Stimulated activated CD4-positive, alpha-beta T cell treated with anti-CD3 and anti-CD28 coated beads, Interleukin-1b, Interleukin-23, amount 100 ng/mL, for 24 hours (primary cell): ENCODE measurements at regions not wholly inside any gene's neighbourhood (a gene's known extent, or its start where the extent isn't known, plus 50 kb on each side); places are given as distances from the start of the nearest gene placed in this dataset.

Experiments
- DNase-seq, 4 experiments: peaks; one replicate each; pipeline ENCODE4 v3.0.0-alpha.2; 2020; ENCODE audit warnings: low read depth in 4 of 4, low spot score in 1 of 4

DNA sequence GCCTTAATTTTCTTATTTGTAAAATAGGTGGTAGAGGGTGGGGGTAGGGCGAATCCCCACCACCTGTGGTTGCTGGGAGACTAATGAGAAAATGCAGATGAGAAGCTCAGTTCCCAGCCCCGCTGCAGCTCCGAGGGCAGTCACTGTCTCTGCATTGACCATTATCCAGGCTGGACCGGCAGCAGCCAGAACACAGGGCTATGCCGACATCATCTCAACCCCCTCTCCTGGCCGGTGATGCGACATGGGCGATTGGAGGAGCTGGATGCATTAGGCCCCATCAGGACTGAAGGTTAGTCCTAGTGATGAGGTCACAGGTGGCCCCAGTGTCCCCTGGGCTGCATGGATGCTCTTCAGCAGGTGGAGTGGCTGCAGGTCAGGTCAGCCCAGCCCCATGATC, 412.4 kb downstream of the CTTN start:
- DNase-seq: no peak

GRCh38 chr11:70811483-70811882, 413.2 kb downstream of the CTTN start:
- DNase-seq: no peak

GRCh38 chr11:70811915-70812314, 413.6 kb downstream of the CTTN start:
- DNase-seq: no peak

DNA sequence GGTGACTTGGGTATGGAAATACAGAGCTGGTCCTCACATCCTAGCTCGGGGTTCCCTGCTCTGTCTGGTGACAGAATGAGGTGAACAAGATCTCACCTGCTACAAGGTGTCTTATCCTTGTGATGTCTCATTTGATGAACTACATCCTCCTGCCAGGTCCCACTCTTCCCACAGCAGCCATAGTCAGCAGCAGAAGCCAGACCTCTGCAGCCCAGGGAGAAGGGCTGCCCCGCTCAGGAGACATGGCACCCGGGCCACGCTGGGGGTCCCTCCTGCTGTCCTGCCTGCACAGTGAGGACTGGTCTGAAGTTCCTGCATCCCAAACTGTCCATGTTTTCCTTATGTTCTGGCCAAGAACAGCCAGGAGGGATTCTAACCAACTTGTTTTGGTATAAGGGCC, 414.1 kb downstream of the CTTN start:
- no peak for DNase-seq

DNA sequence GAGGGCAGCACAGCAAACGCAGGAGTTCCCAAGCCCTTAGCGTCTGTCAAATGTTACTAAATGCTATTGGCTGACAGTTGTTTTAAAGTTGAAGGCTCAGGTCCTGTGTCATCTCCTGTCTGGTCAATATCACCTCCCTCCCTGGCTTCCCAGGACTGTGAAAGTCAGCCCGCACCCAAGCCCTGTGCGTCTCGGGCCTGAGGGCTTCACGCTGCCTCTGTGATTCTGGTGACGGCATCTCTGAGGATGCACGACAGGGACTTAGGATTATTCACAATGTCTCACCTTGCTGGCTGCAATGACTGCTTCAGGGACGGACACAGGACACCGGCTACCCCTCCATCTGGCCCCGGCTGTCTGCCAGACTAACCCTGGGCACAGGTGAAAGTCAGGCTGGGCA, 415.3 kb downstream of the CTTN start:
- DNase-seq: no peak

- no peak for DNase-seq
Observed at GRCh38 chr11:70815485-70815832, 417.1 kb downstream of the CTTN start.

- no peak for DNase-seq
Observed at GRCh38 chr11:70816156-70816678, 417.9 kb downstream of the CTTN start.

GRCh38 chr11:70818351-70818750, 420.0 kb downstream of the CTTN start:
- DNase-seq: no peak

DNA sequence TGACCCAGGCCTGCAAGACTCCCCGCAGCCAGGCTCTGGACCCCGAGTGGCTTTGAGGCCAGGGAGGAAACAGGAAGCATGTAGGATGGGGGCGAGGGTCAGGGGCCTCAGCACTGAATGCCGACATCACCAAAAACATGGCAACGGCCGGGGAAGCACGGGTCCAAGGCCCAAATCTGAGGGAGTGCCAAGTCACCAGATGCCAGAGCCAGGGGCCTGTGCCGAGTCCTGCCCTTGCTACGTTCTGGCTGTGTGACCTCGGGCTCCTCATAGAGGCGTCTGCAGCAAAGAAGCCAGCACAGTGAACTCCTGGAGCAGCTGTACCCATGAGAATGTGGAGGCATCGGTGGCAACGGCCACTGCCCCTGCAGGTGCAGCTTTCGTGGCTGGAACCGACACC, 420.7 kb downstream of the CTTN start:
- no peak for DNase-seq

GRCh38 chr11:70820311-70820710, 422.0 kb downstream of the CTTN start:
- no peak for DNase-seq

- DNase-seq: no peak
Observed at GRCh38 chr11:70820712-70821111, 422.4 kb downstream of the CTTN start.

DNA sequence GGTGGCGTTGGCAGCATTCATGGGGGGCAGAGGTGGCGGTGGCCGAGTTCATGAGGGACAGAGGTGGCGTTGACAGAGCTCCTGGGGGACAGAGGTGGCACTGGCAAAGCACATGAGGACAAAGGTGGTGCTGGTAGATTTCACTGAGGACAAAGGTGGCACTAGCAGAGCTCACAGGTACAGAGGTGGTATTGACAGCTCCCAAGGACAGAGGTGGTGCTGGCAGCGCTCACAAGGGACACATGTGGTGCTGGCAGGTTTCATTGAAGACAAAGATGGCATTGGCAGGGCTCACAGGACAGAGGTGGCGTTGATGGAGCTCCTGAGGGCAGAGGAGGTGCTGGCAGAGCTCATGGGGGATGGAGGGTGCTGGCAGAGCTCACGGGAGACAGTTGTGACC, 425.4 kb downstream of the CTTN start:
- DNase-seq: no peak

DNA sequence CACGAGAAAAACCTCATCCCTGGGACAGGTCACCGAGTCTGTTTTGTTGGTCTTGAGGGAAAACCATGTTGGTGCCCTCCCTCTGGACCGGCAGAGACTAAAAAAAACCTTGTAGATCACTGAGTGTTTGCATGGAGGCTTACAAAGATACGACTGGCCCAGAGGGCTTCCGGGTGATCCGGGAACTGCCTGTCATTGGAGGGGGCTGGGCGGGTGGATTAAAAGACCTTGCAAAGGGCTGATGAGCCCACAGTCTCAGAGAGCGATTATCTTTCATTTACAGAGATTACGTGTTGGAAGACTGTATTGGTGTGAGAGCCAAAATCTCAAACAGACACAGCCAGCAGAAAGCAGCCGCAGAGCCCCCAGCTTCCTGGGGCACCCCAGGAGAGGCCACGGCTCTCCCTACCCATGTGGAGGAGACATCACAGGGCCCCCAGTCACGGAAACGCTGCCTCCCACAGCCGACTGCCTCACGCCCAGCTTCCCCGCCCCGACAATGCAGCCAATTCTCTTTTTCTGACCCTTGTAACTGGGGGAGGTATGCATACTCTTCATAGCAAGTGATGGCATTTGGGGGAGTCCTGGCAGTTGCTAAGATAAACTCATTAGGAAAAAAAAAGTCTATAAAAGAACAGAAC, 426.4 kb downstream of the CTTN start:
- DNase-seq: no peak

DNA sequence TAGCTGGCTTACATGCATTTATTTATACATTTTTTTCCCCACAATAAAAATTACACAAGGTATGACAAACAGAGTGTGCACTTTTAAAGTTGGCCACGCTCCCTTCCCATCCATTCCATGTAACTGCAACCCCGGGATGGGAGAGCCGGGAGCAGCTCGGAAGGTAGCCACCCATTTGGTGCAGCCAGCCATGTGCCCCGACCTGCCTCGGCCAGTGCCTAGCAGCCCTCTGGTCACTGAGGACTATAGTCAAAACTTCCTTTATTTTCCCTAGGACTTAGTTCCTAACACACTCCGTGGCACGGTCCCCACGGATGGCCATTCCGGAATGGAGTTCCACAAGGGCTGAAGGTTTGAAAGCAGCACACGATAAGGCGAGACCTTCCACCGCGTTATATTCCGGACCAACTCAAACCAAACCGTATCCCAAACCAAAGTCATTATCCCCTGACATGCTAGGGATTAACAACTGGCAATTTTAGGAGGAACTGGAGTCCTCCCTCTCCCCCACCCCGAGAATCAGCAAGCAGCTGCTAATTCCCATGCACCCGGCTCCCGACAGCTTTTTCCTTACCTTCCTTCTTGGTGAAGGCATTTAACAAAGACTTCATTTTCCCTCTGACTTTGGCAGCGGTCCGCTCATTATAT, 426.4 kb downstream of the SHANK2 start:
- DNase-seq: no peak

GRCh38 chr11:70826541-70827335, 425.6 kb downstream of the SHANK2 start:
- DNase-seq: no peak

- no peak for DNase-seq
Observed at GRCh38 chr11:70828593-70829082, 423.7 kb downstream of the SHANK2 start.

DNA sequence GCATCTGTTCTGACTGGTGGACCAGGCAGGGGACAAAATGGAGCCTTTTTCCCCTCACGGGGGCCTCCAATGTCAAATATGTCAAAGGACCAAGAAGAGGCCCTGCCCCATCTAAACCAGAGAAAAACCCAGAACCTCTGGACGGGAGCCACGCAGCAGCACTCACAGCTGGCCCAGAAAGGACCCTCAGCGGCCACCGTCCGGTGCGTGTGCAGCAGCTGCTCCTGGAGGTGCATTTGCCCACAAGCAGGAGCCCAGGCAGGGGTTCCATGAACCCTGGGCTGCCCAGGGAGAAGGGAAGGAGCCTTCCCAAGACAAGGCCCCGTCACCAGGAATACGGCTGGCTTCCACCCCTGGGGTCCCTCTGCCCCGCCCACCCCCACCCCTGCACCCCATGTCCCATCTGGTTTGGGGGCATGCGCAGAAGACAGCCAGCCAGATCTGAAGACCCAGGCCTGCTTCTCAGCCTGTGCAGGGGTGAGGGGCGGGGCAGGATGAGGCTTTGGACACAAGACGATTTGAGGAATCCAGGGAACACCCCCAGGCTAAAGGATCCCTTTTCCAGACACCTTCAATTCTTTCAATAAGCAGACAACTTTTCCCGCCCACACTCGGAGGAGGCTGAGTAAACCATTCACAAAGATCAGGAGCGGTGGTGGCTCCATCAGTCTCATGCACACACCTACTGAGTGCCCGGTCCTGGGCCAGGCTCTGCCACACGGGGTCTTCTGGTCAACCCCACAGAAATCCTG, 423.1 kb downstream of the SHANK2 start:
- no peak for DNase-seq

GRCh38 chr11:70829886-70830272, 422.5 kb downstream of the SHANK2 start:
- no peak for DNase-seq

- no peak for DNase-seq
Observed at GRCh38 chr11:70833011-70833410, 419.4 kb downstream of the SHANK2 start.

- DNase-seq: no peak
Observed at GRCh38 chr11:70833554-70833953, 418.8 kb downstream of the SHANK2 start.

DNA sequence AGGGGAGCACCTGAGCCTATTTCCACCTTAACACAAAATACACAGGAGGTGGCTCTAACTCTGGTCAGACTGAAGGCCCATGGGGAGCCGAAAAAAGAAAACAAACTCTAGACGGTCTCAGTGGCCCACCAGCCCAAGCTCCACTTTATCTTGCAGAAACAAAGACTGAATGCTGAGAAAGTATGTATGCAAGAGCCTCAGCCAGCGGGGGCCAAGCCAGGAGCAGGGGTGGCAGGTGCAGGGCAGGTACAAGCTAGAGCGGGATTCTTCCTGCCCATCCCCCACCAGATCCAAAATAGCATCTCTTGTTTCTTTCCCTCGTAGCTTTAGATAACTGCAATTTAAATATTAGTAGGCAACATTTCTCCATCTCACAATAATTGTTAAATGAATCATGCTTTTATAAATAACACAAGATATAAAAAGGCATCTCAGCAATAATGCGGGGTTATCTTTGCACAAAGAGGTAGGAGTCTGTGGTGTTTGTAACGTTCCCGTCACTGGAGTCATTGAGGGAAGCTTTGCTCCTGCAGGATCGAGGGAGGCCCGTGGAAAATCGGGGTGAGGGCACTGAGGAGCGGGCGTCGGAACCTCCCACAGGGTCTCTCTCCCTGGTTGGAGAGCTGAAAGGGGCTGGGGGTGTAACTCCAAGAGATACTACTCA, 418.0 kb downstream of the SHANK2 start:
- no peak for DNase-seq
